Osteocyte (in vitro differentiated cells): ENCODE measurements at regions not wholly inside any gene's neighbourhood (a gene's known extent, or its start where the extent isn't known, plus 50 kb on each side); places are given as distances from the start of the nearest gene placed in this dataset.

Experiments used
- DNase-seq: peaks from one replicate; pipeline ENCODE4 v3.0.0; 2021; ENCODE audit warnings: mixed read lengths; ENCODE audit not compliant: unreplicated experiment; ENCODE audit errors: extremely low spot score
- H3K27ac Mint-ChIP-seq: one replicate; pipeline ENCODE4 v1.8.0; 2021; ENCODE audit warnings: mild to moderate bottlenecking, mixed read lengths; ENCODE audit not compliant: unreplicated experiment
- H3K27me3 Mint-ChIP-seq: one replicate; pipeline ENCODE4 v1.8.0; 2021; ENCODE audit warnings: mixed read lengths; ENCODE audit not compliant: unreplicated experiment
- H3K36me3 Mint-ChIP-seq: one replicate; pipeline ENCODE4 v1.8.0; 2021; ENCODE audit warnings: mixed read lengths; ENCODE audit not compliant: unreplicated experiment
- H3K4me1 Mint-ChIP-seq: one replicate; pipeline ENCODE4 v1.8.0; 2021; ENCODE audit warnings: mixed read lengths; ENCODE audit not compliant: unreplicated experiment
- H3K4me3 Mint-ChIP-seq: one replicate; pipeline ENCODE4 v1.8.0; 2021; ENCODE audit warnings: mild to moderate bottlenecking, moderate library complexity, mixed read lengths; ENCODE audit not compliant: unreplicated experiment
- H3K9me3 Mint-ChIP-seq: one replicate; pipeline ENCODE4 v1.8.0; 2021; ENCODE audit warnings: mixed read lengths; ENCODE audit not compliant: unreplicated experiment
- TF ChIP-seq, protein P1 (sequence below): fragments of 200-600 bp; sonication (generic); IDR thresholded peaks from 2 replicates; pipeline ENCODE4 v1.5.0; 2021; ENCODE audit warnings: antibody characterized with exemption, mild to moderate bottlenecking, moderate library complexity

DNA sequence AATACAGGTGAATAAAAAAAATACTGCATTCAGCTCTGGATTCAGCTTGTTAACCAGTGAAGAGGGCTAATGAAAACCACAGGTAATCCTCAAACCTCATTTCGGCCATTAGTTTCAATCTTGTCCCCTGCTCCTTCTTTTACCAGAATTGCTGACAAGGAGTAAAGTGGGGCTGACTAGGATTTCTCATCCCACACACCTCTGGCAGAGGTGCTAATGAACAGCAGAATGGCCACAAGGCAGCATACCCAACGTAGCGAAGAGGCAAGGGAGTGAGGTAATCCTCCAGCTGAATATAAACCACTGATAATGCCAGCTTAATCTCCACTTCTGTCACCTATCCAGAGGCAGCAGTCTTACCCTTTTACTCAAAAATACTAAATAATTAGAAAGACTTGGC is 248.8 kb upstream of the CDIN1 start:
- Mint-ChIP-seq H3K27me3 (no peaks in the 10 kb centered on the region), H3K36me3 (no peaks in the 10 kb centered on the region), H3K4me1 (peaks cover 33% of the 10 kb centered on the region), H3K9me3 (peaks cover 7% of the 10 kb centered on the region), H3K4me3 (no peak overlapping the region), H3K27ac (no peak overlapping the region)
- DNase-seq, result no peak
- TF ChIP-seq, protein P1, sequence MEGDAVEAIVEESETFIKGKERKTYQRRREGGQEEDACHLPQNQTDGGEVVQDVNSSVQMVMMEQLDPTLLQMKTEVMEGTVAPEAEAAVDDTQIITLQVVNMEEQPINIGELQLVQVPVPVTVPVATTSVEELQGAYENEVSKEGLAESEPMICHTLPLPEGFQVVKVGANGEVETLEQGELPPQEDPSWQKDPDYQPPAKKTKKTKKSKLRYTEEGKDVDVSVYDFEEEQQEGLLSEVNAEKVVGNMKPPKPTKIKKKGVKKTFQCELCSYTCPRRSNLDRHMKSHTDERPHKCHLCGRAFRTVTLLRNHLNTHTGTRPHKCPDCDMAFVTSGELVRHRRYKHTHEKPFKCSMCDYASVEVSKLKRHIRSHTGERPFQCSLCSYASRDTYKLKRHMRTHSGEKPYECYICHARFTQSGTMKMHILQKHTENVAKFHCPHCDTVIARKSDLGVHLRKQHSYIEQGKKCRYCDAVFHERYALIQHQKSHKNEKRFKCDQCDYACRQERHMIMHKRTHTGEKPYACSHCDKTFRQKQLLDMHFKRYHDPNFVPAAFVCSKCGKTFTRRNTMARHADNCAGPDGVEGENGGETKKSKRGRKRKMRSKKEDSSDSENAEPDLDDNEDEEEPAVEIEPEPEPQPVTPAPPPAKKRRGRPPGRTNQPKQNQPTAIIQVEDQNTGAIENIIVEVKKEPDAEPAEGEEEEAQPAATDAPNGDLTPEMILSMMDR, result no peak

DNA sequence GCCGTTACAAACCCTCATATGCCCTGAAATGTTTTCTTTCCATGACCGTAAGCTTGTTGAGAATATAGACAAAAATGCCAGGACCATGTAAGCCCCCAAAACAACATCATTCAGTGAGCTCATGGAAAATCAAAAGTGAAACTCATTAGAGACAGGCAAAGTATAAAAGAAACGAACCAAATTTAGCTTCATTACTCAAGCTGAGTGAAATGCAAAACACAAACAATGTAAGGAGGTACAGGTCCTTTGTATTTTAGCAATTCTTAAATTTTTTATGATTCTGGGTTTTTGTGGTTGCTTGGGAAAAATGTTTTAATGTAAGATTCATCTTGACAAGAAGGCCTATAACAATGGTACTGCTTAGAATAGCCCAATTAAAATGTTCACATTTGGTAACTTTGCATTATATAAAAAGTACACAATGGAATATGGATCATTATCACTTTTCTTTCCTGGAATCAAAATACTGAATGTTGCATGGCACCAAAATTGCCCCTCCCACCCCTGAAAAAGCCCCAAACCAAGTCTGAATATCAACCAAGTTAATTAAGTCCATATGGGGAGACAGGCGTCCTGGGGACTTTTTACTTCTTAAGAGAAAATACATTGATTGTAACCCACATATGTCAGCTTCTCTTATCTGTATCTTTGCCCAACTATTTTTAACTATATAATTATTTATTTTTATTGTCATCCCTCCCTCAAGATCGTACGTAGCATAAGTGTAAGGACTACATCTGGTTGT is 247.7 kb upstream of the CDIN1 start:
- H3K27ac Mint-ChIP-seq, result peak overlapping the region; percentile 86
- no peak for DNase-seq
- H3K9me3 Mint-ChIP-seq, result peaks cover 12% of the 10 kb centered on the region
- H3K36me3 Mint-ChIP-seq, result no peaks in the 10 kb centered on the region
- TF ChIP-seq, protein P1, result no peak
- peaks cover 33% of the 10 kb centered on the region for H3K4me1 Mint-ChIP-seq
- H3K4me3 Mint-ChIP-seq, result peak overlapping the region; percentile 23
- H3K27me3 Mint-ChIP-seq, result no peaks in the 10 kb centered on the region

DNA sequence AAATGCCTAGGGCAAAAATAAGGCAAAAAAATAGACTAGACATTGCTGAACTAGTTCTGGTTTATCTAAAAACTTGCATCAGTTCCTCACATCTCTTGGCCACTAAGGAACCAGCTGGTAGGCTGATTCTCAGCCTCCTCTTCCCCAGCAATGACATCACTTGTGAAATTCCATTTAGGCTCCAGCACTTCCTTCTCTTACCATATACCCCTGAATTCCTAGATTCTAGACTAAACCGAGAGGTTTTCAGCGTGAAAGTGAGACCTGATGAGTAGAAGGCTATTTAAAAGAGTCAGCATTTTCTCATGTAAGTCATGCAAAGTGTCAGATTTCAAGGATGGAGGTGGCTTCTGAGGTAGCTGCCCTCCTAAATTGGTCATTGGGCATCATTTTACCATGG is 247.1 kb upstream of the CDIN1 start:
- H3K9me3 Mint-ChIP-seq, result peaks cover 12% of the 10 kb centered on the region
- TF ChIP-seq, protein P1, result no peak
- no peak for DNase-seq
- peak overlapping the region; percentile 86 for H3K27ac Mint-ChIP-seq
- peaks cover 33% of the 10 kb centered on the region for H3K4me1 Mint-ChIP-seq
- no peaks in the 10 kb centered on the region for H3K36me3 Mint-ChIP-seq
- no peak overlapping the region for H3K4me3 Mint-ChIP-seq
- H3K27me3 Mint-ChIP-seq, result no peaks in the 10 kb centered on the region

DNA sequence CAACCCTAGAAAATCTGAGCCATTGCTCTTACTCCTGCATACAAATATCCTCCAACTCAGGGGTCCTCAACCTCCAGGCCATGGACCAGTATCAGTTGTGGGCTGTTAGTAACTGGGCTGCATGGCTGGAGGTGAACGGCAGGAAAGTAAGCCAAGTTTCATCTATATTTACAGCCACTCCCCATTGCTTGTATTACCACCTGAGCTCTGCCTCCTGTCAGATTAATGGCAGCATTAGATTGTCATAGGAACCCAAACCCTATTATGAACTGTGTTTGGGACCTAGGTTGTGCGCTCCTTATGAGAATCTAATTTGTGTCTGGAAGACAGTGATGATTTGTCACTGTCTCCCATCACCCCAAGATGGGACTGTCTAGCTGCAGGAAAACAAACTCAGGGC is 246.5 kb upstream of the CDIN1 start:
- no peak overlapping the region for H3K27ac Mint-ChIP-seq
- H3K27me3 Mint-ChIP-seq, result no peaks in the 10 kb centered on the region
- H3K9me3 Mint-ChIP-seq, result peaks cover 13% of the 10 kb centered on the region
- peaks cover 33% of the 10 kb centered on the region for H3K4me1 Mint-ChIP-seq
- H3K36me3 Mint-ChIP-seq, result no peaks in the 10 kb centered on the region
- TF ChIP-seq, protein P1, result no peak
- H3K4me3 Mint-ChIP-seq, result no peak overlapping the region
- no peak for DNase-seq

DNA sequence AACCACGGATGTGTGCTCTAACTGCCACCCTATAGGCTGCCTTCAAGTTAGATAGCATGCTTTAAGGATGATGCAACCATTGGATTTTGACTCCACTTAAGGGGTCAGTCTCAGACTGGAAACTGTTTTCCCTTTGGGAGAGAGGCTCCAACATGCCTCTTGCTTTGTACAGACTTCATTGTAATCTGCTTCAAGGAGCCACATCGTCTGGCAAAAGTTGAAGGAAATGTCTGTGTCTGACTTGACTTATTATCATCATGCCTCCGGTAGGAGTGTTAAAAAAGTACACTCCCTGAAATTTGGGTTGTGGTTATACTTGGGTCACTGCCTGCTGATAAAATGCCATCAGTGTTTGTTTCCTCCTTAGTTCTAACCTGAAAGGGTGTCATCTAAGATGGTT is 245.4 kb upstream of the CDIN1 start:
- TF ChIP-seq, protein P1, result no peak
- Mint-ChIP-seq H3K9me3 (peaks cover 21% of the 10 kb centered on the region), H3K27me3 (no peaks in the 10 kb centered on the region), H3K27ac (peak overlapping the region; percentile 57), H3K36me3 (peaks cover 1% of the 10 kb centered on the region), H3K4me1 (peaks cover 33% of the 10 kb centered on the region), H3K4me3 (no peak overlapping the region)
- DNase-seq, result no peak
